Stomach (tissue), 4 donors: ENCODE measurements at regions not wholly inside any gene's neighbourhood (a gene's known extent, or its start where the extent isn't known, plus 50 kb on each side); places are given as distances from the start of the nearest gene placed in this dataset.

Experiments used
- POLR2A ChIP-seq, 4 donors: fragments of 450-650 bp; IDR thresholded peaks; one replicate each; pipeline ENCODE4 v1.6.1; 2016; ENCODE audit warnings: antibody characterized with exemption in 4 of 4, control low read depth in 2 of 4, mild to moderate bottlenecking in 1 of 4, moderate library complexity in 1 of 4
- TF ChIP-seq, protein P1 (sequence below), 7 experiments: fragments of 450-650 bp in 4 of 7; fragments of 200-600 bp in 3 of 7; sonication (generic) in 3 of 7; IDR thresholded peaks; one replicate each; pipeline ENCODE4 v1.5.1; 2016 to 2019; ENCODE audit warnings: antibody characterized with exemption in 7 of 7, control low read depth in 2 of 7, mild to moderate bottlenecking in 1 of 7

DNA sequence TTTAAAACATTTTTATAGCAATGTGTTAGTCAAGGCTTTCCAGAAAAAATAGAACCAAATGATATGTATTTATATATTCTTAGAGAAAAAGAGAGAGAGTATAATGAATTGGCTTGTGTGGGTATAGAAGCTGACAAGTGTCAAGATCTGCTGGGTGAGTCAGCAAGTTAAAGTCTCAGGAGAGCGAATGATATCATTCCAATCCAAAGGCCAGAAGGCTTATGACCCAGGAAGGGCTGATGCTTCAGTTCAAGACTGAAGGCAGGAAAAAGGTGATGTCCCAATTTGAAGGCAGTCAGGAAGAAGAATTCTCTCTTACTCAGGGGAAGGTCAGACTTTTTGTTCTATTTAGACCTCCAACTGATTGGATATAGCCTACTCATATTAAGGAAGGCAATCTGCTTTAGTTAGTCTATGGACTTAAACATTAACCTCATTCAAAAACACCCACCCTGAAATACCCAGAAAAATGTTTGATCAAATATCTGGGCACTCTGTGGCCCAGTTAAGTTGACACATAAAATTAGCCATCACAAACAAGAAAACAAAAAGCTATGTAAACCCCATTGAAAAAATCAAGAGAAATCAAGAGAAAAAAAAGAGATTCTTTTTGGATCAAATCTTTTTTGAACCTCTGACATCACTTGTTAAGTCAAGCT is 189.6 kb downstream of the PIK3R1 start:
- TF ChIP-seq, protein P1, sequence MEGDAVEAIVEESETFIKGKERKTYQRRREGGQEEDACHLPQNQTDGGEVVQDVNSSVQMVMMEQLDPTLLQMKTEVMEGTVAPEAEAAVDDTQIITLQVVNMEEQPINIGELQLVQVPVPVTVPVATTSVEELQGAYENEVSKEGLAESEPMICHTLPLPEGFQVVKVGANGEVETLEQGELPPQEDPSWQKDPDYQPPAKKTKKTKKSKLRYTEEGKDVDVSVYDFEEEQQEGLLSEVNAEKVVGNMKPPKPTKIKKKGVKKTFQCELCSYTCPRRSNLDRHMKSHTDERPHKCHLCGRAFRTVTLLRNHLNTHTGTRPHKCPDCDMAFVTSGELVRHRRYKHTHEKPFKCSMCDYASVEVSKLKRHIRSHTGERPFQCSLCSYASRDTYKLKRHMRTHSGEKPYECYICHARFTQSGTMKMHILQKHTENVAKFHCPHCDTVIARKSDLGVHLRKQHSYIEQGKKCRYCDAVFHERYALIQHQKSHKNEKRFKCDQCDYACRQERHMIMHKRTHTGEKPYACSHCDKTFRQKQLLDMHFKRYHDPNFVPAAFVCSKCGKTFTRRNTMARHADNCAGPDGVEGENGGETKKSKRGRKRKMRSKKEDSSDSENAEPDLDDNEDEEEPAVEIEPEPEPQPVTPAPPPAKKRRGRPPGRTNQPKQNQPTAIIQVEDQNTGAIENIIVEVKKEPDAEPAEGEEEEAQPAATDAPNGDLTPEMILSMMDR (IDR thresholded peaks at IDR 0.05): no peak
- TF ChIP-seq POLR2A (IDR thresholded peaks at IDR 0.05): no peak
